Adrenal gland (tissue), 5 donors: ENCODE measurements at regions not wholly inside any gene's neighbourhood (a gene's known extent, or its start where the extent isn't known, plus 50 kb on each side); places are given as distances from the start of the nearest gene placed in this dataset.

Experiments
- POLR2A ChIP-seq, 2 donors: fragments of 450-650 bp; IDR thresholded peaks; one replicate each; pipeline ENCODE4 v1.6.1; 2017; ENCODE audit warnings: antibody characterized with exemption in 2 of 2, mild to moderate bottlenecking in 2 of 2, moderate library complexity in 1 of 2
- TF ChIP-seq, protein P1 (sequence below), 6 experiments: fragments of 450-650 bp in 4 of 6; fragments of 200-600 bp in 2 of 6; sonication (generic) in 1 of 6; IDR thresholded peaks; 1 replicate in 5 of 6; 2 replicates in 1 of 6; pipeline versions ENCODE4 v1.5.1 to v1.8.0; 2016 to 2021; ENCODE audit warnings: antibody characterized with exemption in 6 of 6, mild to moderate bottlenecking in 2 of 6, moderate library complexity in 1 of 6
- donor health status: DM: no; HTN: no; CAD: no.

DNA sequence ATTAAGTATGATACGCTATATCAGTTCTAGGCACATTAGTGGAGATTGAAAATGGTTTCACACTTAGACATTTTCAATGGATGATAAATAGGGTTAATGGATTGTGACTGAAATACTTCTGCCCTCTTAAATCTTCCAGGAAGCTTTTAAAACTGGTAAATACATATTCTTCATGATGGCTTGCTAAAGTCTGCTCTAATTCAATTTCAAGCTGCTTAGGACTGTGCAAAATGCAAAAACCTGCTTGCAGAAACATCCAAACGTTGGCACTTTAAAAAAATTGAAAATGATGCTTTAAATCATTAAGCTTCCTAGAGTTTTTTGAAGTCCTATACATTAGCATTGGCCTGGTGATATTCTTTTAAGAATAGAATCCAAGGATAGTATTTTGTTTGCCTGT, 214.8 kb upstream of the FSHR start:
- TF ChIP-seq, protein P1, sequence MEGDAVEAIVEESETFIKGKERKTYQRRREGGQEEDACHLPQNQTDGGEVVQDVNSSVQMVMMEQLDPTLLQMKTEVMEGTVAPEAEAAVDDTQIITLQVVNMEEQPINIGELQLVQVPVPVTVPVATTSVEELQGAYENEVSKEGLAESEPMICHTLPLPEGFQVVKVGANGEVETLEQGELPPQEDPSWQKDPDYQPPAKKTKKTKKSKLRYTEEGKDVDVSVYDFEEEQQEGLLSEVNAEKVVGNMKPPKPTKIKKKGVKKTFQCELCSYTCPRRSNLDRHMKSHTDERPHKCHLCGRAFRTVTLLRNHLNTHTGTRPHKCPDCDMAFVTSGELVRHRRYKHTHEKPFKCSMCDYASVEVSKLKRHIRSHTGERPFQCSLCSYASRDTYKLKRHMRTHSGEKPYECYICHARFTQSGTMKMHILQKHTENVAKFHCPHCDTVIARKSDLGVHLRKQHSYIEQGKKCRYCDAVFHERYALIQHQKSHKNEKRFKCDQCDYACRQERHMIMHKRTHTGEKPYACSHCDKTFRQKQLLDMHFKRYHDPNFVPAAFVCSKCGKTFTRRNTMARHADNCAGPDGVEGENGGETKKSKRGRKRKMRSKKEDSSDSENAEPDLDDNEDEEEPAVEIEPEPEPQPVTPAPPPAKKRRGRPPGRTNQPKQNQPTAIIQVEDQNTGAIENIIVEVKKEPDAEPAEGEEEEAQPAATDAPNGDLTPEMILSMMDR (IDR thresholded peaks at IDR 0.05) = no peak
- TF ChIP-seq POLR2A (IDR thresholded peaks at IDR 0.05) = no peak
